ENCODE measurements at regions not wholly inside any gene's neighbourhood (a gene's known extent, or its start where the extent isn't known, plus 50 kb on each side); places are given as distances from the start of the nearest gene placed in this dataset.

DNA sequence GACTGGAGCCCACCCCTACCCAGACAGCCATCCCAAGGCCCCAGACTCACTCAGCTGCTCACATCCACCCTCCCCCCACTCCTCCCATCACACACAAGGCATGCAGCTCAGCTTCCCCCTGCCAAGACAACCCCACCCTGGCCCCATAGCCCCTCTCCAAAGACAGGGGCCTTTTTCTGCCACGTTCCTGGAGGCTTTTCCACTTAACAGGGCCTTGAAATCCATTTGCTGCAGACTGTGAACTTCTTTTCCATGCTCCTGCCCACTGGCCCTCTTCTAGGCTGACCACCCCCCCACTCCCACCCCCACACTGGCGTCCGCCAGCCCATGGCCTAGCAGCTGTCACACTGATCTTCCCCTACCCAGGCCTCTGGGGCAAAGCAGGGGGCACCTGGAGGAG, 76.0 kb downstream of the PJA1 start:
- TF ChIP-seq, protein P1, sequence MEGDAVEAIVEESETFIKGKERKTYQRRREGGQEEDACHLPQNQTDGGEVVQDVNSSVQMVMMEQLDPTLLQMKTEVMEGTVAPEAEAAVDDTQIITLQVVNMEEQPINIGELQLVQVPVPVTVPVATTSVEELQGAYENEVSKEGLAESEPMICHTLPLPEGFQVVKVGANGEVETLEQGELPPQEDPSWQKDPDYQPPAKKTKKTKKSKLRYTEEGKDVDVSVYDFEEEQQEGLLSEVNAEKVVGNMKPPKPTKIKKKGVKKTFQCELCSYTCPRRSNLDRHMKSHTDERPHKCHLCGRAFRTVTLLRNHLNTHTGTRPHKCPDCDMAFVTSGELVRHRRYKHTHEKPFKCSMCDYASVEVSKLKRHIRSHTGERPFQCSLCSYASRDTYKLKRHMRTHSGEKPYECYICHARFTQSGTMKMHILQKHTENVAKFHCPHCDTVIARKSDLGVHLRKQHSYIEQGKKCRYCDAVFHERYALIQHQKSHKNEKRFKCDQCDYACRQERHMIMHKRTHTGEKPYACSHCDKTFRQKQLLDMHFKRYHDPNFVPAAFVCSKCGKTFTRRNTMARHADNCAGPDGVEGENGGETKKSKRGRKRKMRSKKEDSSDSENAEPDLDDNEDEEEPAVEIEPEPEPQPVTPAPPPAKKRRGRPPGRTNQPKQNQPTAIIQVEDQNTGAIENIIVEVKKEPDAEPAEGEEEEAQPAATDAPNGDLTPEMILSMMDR (IDR thresholded peaks at IDR 0.05): no peak
- Histone ChIP-seq H3K4me3 (no peak overlapping the region), H3K9me3 (no peaks in the 10 kb centered on the region), H3K4me1 (ENCODE audit: low read depth) (no peaks in the 10 kb centered on the region), H3K36me3 (ENCODE audit: low read depth) (no peaks in the 10 kb centered on the region)
- ATAC-seq (no peak), DNase-seq (no peak)
- intact Hi-C loops (cut with DNase I, micrococcal nuclease): no loop called here

DNA sequence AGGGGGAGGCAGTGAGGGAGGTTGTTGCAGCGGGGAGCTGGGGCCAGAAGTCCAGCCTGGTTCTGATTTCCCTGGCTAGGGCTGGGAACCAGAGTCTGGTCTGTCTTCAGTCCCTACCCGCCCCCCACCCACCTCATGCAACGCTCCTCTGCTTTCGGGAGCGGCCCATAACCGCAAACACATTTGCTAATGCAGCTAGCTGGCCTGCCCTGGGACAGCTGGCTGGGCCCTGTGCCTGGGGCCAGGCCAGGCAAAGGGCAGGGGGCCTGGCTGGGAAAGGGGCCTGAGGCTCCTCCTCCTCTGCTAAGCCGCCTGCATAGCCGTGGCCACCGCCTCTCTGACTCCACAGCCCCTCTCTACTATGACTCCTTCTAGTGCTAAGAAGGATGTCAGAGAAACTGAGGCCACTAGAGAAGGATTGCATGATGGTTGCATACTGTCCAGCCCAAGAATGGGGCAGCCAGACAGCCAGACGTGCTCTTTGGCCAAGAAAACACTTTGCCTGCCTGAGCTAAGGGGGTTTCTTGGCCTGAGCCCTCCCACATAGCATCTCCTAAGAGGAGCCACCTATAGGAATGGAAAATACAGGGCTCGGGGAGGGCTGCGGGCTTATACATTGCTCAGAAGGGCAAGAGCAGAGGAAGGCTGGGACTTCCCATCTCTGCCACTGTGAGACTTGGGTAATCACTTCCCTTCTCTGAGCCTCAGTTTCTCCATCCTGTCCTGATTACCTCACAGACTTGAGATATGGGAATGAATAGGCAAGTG, 76.9 kb downstream of the PJA1 start:
- Histone ChIP-seq H3K36me3 (ENCODE audit: low read depth) (no peaks in the 10 kb centered on the region), H3K4me1 (ENCODE audit: low read depth) (no peaks in the 10 kb centered on the region), H3K4me3 (no peak overlapping the region), H3K9me3 (no peaks in the 10 kb centered on the region)
- intact Hi-C loops (cut with DNase I, micrococcal nuclease): no loop called here
- TF ChIP-seq, protein P1 (IDR thresholded peaks at IDR 0.05): no peak
- DNase-seq (no peak), ATAC-seq (no peak)

DNA sequence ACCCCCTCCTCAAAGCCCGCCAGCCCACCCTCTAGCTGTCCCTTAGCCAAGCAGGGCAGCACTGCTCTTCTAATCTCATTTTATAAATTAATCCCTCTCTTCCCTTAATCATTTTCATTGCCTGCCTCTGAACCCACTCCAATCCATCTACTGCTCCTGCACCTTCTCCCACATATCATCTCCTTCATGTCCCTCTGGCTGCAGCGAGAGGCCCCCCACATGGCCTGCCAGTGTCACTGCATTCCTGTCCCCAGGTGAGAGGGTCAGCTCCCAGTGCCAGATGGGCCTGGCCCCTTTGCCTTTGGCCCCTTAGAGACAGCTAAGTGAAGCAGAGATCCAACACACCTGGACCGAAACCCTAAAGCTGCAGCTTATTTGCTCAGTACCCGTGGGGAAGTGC, 79.4 kb downstream of the PJA1 start:
- TF ChIP-seq, protein P1 (IDR thresholded peaks at IDR 0.05): no peak
- Histone ChIP-seq H3K9me3 (no peaks in the 10 kb centered on the region), H3K4me1 (ENCODE audit: low read depth) (no peaks in the 10 kb centered on the region), H3K4me3 (no peak overlapping the region), H3K36me3 (ENCODE audit: low read depth) (no peaks in the 10 kb centered on the region)
- ATAC-seq (no peak), DNase-seq (no peak)
- intact Hi-C loops (cut with DNase I, micrococcal nuclease): no loop called here

DNA sequence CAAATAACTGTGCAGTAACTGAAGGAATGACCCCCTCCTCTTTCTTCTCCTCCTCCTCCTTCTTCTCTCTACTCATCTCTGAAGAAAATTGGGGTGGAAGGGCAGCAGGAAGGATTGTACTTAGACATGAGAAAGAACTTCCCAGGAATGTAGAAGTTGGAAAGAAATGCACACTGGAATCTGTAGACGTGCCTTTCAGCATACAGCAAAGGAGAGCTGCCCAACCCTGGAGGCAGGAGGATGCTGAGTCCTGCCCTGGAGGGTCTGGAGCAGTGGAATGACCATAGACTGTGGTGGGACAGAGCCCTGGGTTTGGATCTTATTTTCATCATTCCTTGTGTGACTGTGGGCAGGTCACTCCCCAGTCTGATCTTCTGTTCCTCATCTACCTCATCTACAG, 80.1 kb downstream of the PJA1 start:
- DNase-seq (no peak), ATAC-seq (no peak)
- TF ChIP-seq, protein P1 (IDR thresholded peaks at IDR 0.05): no peak
- Histone ChIP-seq H3K4me1 (ENCODE audit: low read depth) (no peaks in the 10 kb centered on the region), H3K4me3 (no peak overlapping the region), H3K36me3 (ENCODE audit: low read depth) (no peaks in the 10 kb centered on the region), H3K9me3 (no peaks in the 10 kb centered on the region)
- intact Hi-C loops (cut with DNase I, micrococcal nuclease): no loop called here

DNA sequence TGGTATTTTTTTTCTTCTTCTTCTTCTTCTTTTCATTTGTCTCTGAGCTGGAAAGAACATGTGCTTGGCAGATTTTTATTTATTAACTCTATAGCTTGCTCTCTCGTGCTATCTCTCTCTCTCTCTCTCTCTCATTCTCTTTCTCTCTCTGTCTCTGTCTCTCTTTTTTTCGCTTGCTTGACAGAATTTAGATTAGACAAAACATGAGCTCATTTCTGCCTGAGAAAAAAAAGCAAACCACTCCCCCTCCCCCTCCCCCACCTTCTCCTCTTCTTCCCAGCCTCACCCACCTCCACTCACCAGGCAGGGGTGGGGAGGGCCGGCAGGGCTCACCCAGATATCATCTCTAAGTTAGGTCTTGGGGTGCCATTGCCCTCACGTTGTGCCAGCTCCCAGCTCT, 81.5 kb downstream of the PJA1 start:
- Histone ChIP-seq H3K4me1 (ENCODE audit: low read depth) (no peaks in the 10 kb centered on the region), H3K36me3 (ENCODE audit: low read depth) (no peaks in the 10 kb centered on the region), H3K4me3 (no peak overlapping the region), H3K9me3 (no peaks in the 10 kb centered on the region)
- intact Hi-C loops (cut with DNase I, micrococcal nuclease): no loop called here
- no peak for DNase-seq
- TF ChIP-seq, protein P1 (IDR thresholded peaks at IDR 0.05): no peak
- ATAC-seq: no peak

DNA sequence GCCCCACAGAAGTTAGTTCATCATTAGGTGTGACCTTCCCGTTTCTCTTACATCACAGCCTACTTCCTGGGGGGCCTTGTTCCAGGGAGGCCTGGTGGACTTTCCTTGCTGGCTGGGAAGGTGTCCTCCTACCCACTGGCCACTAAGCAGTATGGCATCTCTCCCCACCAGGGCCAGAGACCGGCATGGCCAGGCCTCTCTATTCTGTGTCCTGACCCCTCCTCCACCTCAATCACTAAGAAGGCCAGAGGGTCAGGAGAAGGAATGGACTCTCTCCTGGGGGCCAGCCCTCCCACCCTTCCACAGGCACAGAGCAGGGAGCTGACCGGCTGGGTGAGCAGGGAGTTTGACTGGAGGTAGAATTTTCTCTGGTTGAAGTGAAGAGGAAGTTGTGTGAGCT, 81.9 kb downstream of the PJA1 start:
- intact Hi-C loops (cut with DNase I, micrococcal nuclease): no loop called here

More for the DNA sequence above, 81.9 kb downstream of the PJA1 start:
- no peaks in the 10 kb centered on the region for H3K9me3 ChIP-seq
- no peak for ATAC-seq
- DNase-seq: no peak
- TF ChIP-seq, protein P1 (IDR thresholded peaks at IDR 0.05): no peak
- no peaks in the 10 kb centered on the region for H3K36me3 ChIP-seq (ENCODE audit: low read depth)
- no peak overlapping the region for H3K4me3 ChIP-seq
- H3K4me1 ChIP-seq (ENCODE audit: low read depth): no peaks in the 10 kb centered on the region

All from mucosa of descending colon (tissue), 3 donors.